ENCODE measurements at regions not wholly inside any gene's neighbourhood (a gene's known extent, or its start where the extent isn't known, plus 50 kb on each side); places are given as distances from the start of the nearest gene placed in this dataset.

DNA sequence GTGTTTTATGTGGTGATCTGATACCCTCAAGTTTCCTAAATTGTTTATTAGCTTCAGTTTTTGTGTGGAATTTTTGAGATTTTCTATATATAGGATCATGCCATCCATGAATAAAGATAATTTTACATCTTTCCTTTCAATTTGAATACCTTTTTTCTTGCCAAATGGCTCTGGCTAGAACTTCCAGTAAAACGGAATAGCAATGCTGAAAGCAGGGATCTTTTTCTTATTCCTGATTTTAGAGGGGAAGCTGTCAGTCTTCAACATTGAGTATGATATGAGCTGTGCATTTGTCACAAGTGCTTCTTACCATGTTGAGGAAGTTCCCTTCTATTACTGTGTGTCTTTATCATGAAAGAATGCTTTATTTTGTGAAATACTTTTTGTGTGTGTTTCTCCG, 618.8 kb downstream of the FGF9 start:
- Histone ChIP-seq H3K4me3 (no peak overlapping the region), H3K27ac (no peak overlapping the region)

DNA sequence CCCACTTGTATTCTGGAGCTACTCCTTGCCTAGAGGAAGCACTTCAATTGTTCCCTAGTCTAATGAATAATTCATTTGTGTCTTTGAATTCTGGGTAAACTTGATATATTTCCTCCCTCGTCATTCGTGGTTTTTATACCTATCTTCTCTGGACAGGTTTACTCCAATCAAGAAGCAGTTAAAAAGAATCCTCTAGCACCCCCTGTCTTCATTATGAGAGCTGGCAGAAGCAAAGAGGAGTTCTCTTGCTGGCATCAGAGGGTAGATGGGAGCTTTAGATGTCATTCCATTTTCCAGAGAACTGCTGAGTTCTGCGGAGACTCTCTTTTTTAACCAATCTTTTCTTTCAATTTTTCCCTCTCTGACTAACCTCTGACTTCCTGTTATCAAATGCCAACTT, 627.7 kb downstream of the FGF9 start:
- Histone ChIP-seq H3K27ac (no peak overlapping the region), H3K4me3 (no peak overlapping the region)

DNA sequence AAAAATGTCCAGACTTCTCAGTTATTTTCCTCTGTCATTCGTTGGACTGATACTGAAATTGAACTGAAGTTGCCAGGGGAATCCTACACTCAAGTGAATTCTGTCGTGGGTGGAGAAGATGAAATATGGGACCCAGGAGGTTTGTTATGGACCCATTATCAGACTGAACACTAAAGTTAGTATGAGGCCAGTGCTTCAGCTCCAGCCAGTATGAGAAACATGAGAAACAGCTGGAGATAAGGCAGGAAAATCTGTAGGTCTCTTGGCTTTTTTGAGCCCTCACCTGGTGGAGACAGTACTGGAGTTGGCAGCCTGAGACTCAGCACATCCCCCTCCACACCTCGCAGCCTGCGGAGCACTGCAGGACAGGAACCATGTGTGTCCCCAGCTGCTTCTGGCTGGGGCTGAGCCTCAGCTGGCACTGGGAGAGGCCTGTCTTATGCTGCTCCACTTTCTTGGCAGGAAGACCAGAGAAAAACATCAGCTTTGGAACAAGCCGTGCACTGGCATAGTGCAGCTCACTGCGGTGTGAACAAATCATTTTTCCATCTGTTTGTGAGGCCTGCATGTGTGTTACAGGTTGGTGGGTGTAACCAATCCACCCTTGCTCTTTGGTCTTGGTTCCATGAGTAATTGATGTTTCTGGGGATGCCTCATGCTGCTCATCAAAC, 641.0 kb downstream of the FGF9 start:
- Histone ChIP-seq H3K27ac (no peak overlapping the region), H3K4me3 (no peak overlapping the region)

DNA sequence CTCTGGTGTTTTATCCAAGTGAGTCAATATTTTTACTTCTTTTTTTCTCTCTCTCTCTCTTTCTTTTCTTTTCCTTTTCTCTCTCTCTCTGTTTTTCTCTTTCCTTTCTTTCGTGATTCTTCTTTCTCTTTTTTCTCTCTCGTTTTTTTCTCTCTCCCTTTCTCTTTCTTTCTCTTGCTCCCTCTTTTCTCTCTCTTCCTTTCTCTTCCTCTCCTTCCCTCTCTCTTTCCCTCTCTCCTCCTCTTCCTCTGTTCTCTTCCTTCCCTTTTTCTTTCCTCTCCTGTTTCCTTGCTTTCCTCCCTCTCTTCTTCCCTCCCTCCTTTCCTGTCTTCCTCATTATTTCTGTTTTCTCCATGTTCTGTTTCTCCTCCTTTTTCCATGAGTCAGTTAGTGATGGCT, 641.5 kb downstream of the FGF9 start:
- Histone ChIP-seq H3K4me3 (no peak overlapping the region), H3K27ac (no peak overlapping the region)

DNA sequence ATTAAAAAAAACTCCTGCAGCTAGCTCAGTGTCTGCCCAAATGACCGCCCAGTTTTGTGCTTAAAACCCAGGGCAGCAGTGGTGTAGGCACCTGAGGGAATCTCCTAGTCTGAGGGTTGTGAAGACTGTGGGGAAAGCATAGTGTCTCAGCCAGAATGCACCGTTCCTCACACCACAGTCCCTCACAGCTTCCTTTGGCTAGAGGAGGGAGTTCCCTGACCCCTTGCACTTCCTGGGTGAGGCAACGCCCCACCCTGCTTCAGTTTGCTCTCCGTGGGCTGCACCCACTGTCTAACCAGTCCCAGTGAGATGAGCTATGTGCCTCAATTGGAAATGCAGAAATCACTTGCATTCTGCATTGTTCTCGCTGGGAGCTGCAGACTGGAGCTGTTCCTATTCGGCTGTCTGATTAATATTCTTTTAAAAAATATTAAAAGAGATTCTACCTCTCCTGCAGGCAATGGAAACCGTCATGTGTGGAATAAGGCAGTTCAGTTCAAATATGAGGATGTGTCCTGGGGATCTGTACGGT, 645.7 kb downstream of the FGF9 start:
- Histone ChIP-seq H3K27ac (no peak overlapping the region), H3K4me3 (no peak overlapping the region)

DNA sequence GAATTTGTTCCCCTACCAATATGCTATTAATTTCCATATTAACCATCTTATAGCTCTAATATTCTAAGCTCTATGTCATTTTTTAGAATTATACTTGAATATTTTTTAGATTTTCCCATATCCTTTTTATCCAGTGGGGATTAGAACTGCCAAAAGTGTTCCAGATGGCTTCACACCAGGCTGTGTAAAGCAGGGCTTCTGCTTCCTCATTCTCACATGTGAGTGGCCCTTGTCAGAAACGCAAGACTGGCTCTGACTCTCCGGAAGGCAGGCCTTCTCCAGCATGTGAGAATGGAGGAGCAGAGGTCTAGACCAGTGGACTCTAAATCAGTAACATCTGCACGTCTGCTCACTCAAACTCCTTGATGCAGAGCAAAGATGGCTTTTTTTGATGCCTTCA, 650.1 kb downstream of the FGF9 start:
- Histone ChIP-seq H3K27ac (no peak overlapping the region), H3K4me3 (no peak overlapping the region)

DNA sequence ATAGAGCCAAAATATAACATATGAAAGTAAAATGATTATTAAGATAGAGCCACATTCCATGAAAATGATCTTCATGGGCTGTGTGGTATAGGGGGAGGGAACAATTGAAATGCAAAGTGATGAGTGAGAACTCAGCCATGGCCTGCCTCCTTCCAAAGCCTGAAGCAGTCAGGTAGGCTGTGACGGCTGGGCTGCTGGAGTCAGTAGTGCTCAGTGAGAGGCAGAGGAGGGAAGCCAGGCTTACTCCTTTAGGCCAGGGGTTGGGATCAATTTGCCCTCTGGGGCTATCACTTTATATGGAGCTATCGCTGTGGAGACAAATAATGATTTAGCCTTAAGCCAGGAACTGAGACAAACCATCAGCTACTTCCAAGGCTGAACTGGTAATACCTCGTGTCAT, 654.9 kb downstream of the FGF9 start:
- Histone ChIP-seq H3K4me3 (no peak overlapping the region), H3K27ac (no peak overlapping the region)

DNA sequence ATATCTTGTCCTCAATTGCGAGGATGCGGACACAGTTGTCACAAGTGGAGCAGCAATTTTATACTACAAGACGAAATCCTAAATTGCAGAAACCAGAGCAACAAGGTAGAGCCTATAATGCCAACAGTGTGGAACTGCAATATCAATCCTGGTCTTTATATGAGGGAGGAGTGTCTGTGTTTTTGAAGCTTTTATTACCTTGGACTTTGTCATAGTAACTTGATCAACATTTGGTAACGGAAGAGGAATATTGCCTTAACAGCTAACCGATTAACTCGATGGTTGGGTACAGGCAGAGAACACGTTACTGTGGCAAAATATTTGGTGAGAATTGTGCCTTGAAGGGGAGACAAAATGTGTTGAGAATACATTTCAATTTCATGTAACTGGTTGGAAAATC, 661.5 kb downstream of the FGF9 start:
- Histone ChIP-seq H3K4me3 (no peak overlapping the region), H3K27ac (no peak overlapping the region)

DNA sequence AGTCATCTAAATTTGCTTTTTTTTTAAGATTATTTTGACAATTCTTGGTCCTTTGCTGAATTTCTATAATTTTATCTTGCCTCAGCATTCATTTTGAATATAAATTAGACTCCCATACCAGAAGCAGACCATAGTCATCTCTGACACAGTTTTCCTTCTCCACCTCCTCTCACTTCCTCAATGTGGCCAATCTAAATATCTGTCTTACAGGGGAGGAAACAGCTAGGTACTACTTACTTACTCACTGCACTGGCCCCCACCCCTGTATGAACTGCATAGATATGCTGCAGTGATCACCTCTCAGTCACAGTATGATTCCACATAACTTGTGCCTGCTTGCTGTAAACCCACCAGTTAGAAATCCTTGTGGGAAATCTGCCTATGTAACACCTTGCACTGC, 665.6 kb downstream of the FGF9 start:
- H3K4me3 ChIP-seq, result no peak overlapping the region
- no peak overlapping the region for H3K27ac ChIP-seq

DNA sequence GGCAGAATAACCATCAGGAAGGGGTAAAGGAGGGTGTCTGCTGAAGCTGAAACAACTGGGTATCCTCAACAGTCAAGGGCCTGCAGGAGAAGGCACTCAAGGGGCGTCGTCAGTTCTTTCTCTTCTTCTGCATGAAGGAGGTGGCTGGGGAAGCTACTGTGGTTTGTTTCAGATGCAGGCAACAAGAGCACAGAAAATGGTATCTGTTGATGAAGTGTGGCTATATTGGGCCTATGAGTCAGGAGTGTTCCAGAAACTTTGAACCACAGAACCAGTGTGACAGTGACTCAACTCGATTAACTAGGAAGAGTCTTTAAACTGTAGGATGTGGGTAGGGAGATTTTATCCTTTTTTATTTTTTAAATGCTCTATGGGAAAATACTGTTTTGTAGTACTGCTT, 686.3 kb downstream of the FGF9 start:
- Histone ChIP-seq H3K27ac (no peak overlapping the region), H3K4me3 (no peak overlapping the region)

DNA sequence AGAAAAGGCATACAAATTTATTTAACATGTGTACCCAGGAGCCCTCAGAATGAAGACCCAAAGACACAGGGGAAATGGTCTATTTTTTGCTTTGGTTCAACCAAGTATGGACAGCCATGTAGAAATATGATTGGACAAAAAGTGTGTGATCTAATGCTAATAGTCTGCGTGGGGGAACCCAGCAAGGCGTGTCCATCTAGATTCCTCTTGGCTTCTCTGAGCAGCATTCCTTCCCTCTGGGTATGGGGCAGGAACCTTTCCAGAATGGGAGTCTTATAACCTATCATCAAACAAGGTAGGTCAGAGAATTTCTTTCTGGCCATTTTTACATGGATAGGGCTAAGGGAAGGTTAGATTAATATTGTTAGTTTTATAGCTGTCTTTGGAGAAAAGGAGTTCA, 698.2 kb downstream of the FGF9 start:
- H3K4me3 ChIP-seq, result no peak overlapping the region

DNA sequence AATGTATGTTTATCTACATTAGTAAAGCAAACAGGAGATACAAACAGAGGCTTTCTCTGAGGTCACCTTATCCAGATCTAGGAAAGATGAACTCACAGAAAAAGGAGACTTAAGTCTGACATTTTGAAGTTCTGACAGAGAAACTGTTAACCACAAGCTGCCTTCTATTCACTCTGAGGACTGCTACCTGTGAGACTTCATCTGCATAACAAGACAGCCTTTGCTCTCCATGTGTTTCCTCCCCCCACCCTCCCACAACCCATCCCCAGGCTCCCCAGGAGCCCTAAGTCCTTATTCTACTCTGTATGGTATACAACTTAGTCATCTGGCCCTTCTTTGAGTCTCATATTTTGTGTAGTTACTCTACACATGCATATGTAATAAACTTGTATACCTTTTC, 699.0 kb downstream of the FGF9 start:
- H3K27ac ChIP-seq, result no peak overlapping the region
- no peak overlapping the region for H3K4me3 ChIP-seq

More for the DNA sequence above, 698.2 kb downstream of the FGF9 start:
- H3K27ac ChIP-seq, result no peak overlapping the region

DNA sequence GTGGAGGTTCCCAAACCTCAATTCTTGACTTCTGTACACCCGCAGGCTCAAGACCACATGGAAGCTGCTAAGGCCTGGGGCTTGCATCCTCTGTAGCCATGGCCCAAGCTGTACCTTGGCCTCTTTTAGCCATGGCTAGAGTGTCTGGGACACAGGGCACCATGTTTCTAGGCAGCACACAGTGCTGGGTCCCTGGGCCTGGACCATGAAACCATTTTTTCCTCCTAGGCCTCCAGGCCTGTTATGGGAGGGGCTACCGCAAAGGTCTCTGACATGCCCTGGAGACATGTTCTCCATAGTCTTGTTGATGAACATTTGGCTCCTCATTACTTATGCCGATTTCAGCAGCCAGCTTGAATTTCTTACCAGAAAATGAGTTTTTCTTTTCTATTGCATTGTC, 701.4 kb downstream of the FGF9 start:
- Histone ChIP-seq H3K4me3 (no peak overlapping the region), H3K27ac (no peak overlapping the region)

DNA sequence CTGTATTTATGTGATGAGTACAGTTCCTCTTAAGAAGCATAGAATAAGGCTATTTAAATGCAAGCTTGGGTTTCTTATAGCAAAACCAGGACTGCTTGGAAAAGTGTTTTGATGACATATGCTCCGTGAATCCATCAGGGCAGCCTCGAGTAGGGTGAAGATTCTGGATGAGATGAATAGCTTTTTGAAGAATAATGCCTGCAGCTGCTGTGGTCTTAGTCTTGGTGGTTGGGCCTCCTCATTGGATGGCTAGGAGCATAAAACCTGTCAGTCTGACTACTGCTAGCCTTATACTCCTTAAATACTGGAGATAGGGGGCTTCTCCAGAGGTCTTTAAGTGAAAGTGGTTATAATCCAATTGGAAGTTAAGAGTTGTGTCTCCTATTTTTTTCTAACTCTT, 704.3 kb downstream of the FGF9 start:
- Histone ChIP-seq H3K4me3 (no peak overlapping the region), H3K27ac (no peak overlapping the region)

DNA sequence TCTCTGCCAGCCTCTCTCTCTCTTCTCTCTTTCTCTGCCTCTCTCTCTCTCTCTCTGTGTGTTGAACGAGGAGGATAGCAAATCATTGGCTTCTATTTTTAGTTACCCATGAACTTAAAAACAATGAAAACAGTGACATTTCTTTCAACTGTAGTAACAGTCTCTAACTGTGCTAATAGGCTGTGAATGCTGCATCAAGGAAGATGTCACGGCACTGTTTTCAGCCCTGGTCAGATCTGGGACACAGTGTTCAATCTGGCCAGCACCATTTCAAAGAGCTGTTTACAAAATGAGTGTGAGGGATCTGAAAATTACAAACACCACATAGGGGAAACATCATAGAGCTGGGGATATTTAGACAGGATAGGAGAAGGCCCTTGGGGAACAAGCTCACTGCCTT, 717.0 kb downstream of the FGF9 start:
- Histone ChIP-seq H3K4me3 (no peak overlapping the region), H3K27ac (no peak overlapping the region)

DNA sequence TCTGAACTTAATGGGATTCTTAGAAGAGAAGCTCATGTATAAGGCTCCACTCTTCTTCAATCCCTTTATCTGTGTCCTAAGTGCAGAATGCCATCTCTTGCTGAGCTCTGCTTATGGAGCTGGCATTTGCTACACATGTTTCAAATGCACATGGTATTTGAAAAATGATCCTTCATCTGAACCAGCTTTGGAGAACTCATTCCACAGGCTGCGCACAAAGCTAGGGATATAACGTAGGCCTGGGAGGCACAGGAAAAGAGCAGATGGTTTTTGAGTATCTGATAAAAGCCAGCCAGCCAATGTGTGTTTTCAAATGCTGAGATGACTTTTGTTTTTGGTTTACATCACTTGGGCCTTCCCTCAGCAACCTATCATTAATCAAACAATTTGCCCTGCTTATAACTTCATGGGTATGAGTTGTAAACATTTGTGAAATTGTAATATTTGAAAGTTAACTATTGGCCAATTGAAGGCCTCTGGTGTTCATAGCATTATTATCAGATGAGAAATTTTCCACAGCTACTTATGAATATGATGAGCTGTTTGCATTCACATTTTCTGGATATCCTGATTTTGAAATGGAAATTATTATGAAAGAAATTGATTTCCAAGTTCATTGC, 729.0 kb downstream of the FGF9 start:
- Histone ChIP-seq H3K4me3 (no peak overlapping the region), H3K27ac (no peak overlapping the region)

DNA sequence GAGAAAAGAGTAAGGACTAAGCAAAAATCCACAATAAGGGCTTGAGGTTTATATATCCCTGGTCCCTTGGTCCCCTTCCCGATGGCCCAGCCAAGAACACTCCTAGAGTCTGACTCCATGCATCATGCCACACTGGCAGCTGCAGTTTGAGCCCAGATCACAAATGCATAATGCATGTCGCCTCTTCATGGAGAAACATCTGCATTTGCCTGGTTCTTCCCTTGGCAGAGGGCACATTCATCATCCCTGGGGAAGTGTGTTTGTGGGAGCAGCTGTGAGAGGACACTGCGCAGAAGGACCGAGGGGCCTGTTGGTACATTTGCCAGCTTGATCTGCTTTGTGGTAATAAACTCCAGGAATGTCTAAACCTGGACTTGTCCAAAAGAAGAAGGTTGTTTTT, 731.8 kb downstream of the FGF9 start:
- Histone ChIP-seq H3K4me3 (no peak overlapping the region), H3K27ac (no peak overlapping the region)

DNA sequence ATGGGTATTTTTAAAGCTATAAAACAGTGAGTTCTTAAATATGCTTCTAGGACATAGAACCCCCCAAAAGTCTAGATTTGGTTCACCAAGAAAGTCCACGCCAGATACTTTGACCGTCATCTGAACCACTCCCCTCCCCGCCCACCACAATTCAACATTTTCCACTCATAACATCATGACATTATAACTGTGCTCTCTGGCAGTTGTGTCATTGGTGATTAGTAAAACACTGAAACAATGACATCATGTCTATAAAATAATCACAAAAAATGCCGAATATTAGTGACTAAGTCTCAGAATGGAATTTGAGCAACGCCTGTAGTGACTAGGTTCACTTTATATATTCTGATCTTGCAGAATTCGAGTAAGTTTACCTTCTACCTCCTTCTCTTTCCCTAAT, 732.3 kb downstream of the FGF9 start:
- H3K4me3 ChIP-seq, result no peak overlapping the region
- no peak overlapping the region for H3K27ac ChIP-seq

DNA sequence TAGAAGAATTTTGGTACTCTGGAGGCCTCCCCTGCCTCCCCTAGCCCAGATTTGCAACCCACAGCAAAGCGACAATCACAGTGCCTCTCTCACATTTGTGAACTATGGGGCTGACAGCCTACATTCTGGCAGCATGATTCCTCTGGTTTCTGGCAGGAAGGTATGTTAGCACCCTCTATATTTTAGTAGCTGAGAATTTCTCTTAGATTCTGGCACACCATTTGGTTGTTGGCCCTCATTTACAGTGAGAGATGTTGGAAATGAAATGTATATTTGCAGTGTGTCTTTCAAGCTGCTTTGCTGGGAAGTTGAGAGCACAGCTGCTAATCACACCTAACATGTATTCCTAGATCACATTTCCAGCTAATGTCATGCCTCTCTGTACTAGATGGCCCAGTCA, 735.0 kb downstream of the FGF9 start:
- Histone ChIP-seq H3K27ac (no peak overlapping the region), H3K4me3 (no peak overlapping the region)

DNA sequence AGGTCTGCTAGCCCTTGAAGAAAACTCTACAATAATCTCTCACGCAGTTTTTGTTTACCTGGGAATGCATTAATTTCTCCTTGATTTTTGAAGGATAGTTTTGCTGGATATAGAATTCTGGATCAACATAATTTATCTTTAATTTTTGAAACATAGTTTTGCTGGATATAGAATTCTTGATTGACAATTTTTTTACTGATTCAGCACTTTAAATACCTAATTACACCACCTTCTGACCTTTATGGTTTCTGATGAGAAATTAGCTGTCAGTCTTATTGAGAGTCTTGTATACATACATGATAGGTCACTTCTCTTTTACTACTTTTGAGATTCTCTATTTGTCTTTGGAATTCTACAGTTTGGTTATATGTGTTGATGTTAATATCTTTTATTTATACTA, 741.6 kb downstream of the FGF9 start:
- no peak overlapping the region for H3K27ac ChIP-seq

DNA sequence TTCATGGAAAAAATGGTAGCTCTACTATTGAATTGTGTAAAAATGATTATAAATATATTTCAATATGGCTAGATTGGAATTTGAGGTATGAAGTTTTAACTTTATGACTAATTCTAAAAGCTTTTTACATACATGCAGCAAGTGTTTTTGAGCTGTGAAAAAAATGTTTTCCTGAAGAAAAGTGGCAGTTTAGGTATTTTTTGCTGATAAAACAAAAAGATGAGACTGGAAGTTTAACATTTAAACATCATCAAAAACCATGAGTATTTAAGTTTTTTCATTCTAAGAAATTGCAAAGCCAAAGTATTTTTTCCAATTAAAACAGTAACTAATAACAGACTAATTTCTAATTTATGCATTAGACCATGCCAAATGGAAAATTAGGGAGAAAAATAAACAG, 751.1 kb downstream of the FGF9 start:
- Histone ChIP-seq H3K27ac (no peak overlapping the region), H3K4me3 (no peak overlapping the region)

More for the DNA sequence above, 741.6 kb downstream of the FGF9 start:
- no peak overlapping the region for H3K4me3 ChIP-seq

DNA sequence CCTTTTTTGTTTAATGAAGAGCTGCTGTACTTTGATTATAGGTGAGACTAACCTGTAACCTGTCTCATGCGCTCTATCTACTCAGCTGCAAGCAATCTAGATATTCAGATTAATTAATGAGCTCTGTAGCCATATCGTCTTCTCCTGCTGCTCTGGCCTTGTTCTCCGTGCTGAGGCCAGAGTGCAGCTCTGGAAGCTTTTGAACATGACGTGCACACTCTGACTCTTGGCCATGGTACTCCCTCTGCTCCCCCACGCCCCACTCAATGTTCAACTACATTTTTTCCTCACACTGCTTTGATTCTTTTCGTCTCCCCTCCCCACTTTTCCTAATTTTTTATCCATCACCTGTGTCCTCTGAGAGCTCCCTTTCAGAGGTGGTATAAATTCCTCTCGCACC, 751.8 kb downstream of the FGF9 start:
- no peak overlapping the region for H3K27ac ChIP-seq
- no peak overlapping the region for H3K4me3 ChIP-seq
